H1 (cell line): ENCODE measurements at regions not wholly inside any gene's neighbourhood (a gene's known extent, or its start where the extent isn't known, plus 50 kb on each side); places are given as distances from the start of the nearest gene placed in this dataset.

ENCODE experiments used
- CTCF ChIA-PET: fragments of 300-600 bp; sonication (Branson Sonifier 250); formaldehyde crosslinking; loops from one replicate; lab custom pipeline; 2021; ENCODE audit not compliant: partially characterized antibody; lab: Charles Lee
- POLR2A ChIA-PET: fragments of 300-600 bp; sonication (Branson Sonifier 250); formaldehyde crosslinking; loops from one replicate; lab custom pipeline; 2021; ENCODE audit warnings: inconsistent platforms; ENCODE audit not compliant: partially characterized antibody; lab: Charles Lee
- DNase-seq, 2 experiments: peaks; one replicate each; pipeline versions ENCODE4 v3.0.0 to v3.0.0-alpha.2; 2010 to 2022; ENCODE audit warnings: low spot score in 2 of 2, low read depth in 1 of 2, mixed read lengths in 1 of 2
- FAIRE-seq: peaks from 2 replicates; lab custom pipeline; 2011; peaks lifted over from hg19 to GRCh38; lab: Jason Lieb, UNC
- H2AFZ ChIP-seq: 2 replicates; pipeline ENCODE4 v1.8.1; 2012; ENCODE audit warnings: low read length, inconsistent platforms
- H2AK5ac ChIP-seq: 2 replicates; pipeline ENCODE4 v1.6.1; 2013; ENCODE audit warnings: low read depth, low read length
- H2BK120ac ChIP-seq: replicated peaks from 2 replicates; pipeline ENCODE3; 2013; ENCODE audit warnings: low read depth, low read length, inconsistent platforms
- H2BK12ac ChIP-seq: 2 replicates; pipeline ENCODE4 v1.6.1; 2013; ENCODE audit warnings: low read depth, low read length
- H2BK15ac ChIP-seq: 2 replicates; pipeline ENCODE4 v1.6.1; 2013; ENCODE audit warnings: low read length
- H2BK20ac ChIP-seq: 2 replicates; pipeline ENCODE4 v1.6.1; 2013; ENCODE audit warnings: low read length
- H2BK5ac ChIP-seq: 2 replicates; pipeline ENCODE4 v1.6.1; 2013; ENCODE audit warnings: low read depth, low read length
- H3K14ac ChIP-seq: 2 replicates; pipeline ENCODE4 v1.6.1; 2013; ENCODE audit warnings: inconsistent platforms; ENCODE audit not compliant: insufficient read length
- H3K18ac ChIP-seq: 2 replicates; pipeline ENCODE4 v1.6.1; 2013; ENCODE audit warnings: low read length; ENCODE audit errors: extremely low read depth
- H3K23ac ChIP-seq: 2 replicates; pipeline ENCODE4 v1.6.1; 2013; ENCODE audit warnings: inconsistent platforms; ENCODE audit not compliant: insufficient read length
- H3K23me2 ChIP-seq: 2 replicates; pipeline ENCODE4 v1.6.1; 2013; ENCODE audit warnings: low read depth, low read length
- H3K27ac ChIP-seq: 2 replicates; pipeline ENCODE4 v1.6.1; 2011; ENCODE audit warnings: low read depth, low read length, inconsistent platforms
- H3K27me3 ChIP-seq, 4 experiments: replicated peaks in 1 of 4; 1 replicate in 1 of 4; 2 replicates in 3 of 4; pipeline versions ENCODE4 v1.6.1 to v1.8.1; 2011 to 2013; ENCODE audit warnings: low read length in 3 of 4, mild to moderate bottlenecking in 3 of 4, inconsistent platforms in 2 of 4, mixed read lengths in 2 of 4, moderate library complexity in 1 of 4; ENCODE audit not compliant: control insufficient read depth in 3 of 4, insufficient read depth in 3 of 4; ENCODE audit errors: extremely low read depth in 1 of 4
- H3K36me3 ChIP-seq, 4 experiments: 2 replicates each; pipeline versions ENCODE4 v1.6.1 to v1.8.1; 2011 to 2013; ENCODE audit warnings: mild to moderate bottlenecking in 4 of 4, low read length in 3 of 4, moderate library complexity in 2 of 4, control low read depth in 1 of 4, inconsistent platforms in 1 of 4; ENCODE audit not compliant: insufficient read depth in 4 of 4, control insufficient read depth in 2 of 4
- H3K4ac ChIP-seq: replicated peaks from 2 replicates; pipeline ENCODE3; 2013; ENCODE audit warnings: low read length, low read depth, mixed read lengths, inconsistent platforms; ENCODE audit not compliant: insufficient read length
- H3K4me1 ChIP-seq, 4 experiments: replicated peaks in 1 of 4; 1 replicate in 1 of 4; 2 replicates in 3 of 4; pipeline versions ENCODE4 v1.6.1 to v1.8.1; 2011 to 2013; ENCODE audit warnings: low read length in 3 of 4, inconsistent platforms in 2 of 4, mixed read lengths in 1 of 4; ENCODE audit not compliant: insufficient read depth in 4 of 4, control insufficient read depth in 3 of 4
- H3K4me2 ChIP-seq, 2 experiments: 2 replicates each; pipeline versions ENCODE4 v1.6.1 to v1.8.1; 2011 to 2013; ENCODE audit warnings: low read depth in 2 of 2, low read length in 2 of 2, control low read depth in 1 of 2, inconsistent platforms in 1 of 2, mild to moderate bottlenecking in 1 of 2; ENCODE audit not compliant: insufficient read depth in 1 of 2
- H3K4me3 ChIP-seq, 4 experiments: fragments of 200-600, 300-600 bp in 1 of 4; sonication (generic), shearing (Covaris generic), sonication (Bioruptor Twin) in 1 of 4; 2 replicates each; pipeline versions ENCODE4 v1.5.1 to v1.8.1; 2011 to 2016; ENCODE audit warnings: low read length in 4 of 4, low read depth in 3 of 4, control low read depth in 2 of 4, inconsistent platforms in 2 of 4, mild to moderate bottlenecking in 2 of 4, mixed read lengths in 1 of 4, moderate library complexity in 1 of 4; ENCODE audit not compliant: insufficient read depth in 2 of 4; ENCODE audit errors: extremely low read depth in 1 of 4
- H3K56ac ChIP-seq: replicated peaks from 2 replicates; pipeline ENCODE3; 2013; ENCODE audit warnings: low read depth, mild to moderate bottlenecking, mixed read lengths, low read length, inconsistent platforms; ENCODE audit not compliant: insufficient read length
- H3K79me1 ChIP-seq: 2 replicates; pipeline ENCODE4 v1.6.1; 2013; ENCODE audit warnings: low read depth, low read length, control low read depth
- H3K79me2 ChIP-seq, 2 experiments: 2 replicates each; pipeline versions ENCODE4 v1.6.1 to v1.8.1; 2012 to 2013; ENCODE audit warnings: low read length in 2 of 2, mild to moderate bottlenecking in 2 of 2, inconsistent platforms in 1 of 2; ENCODE audit not compliant: insufficient read depth in 2 of 2, control insufficient read depth in 1 of 2
- H3K9ac ChIP-seq, 4 experiments: replicated peaks in 1 of 4; 1 replicate in 1 of 4; 2 replicates in 3 of 4; pipeline versions ENCODE4 v1.6.1 to v1.8.1; 2011 to 2013; ENCODE audit warnings: low read depth in 3 of 4, low read length in 3 of 4, control low read depth in 2 of 4, mild to moderate bottlenecking in 2 of 4, moderate library complexity in 2 of 4, inconsistent platforms in 1 of 4; ENCODE audit errors: extremely low read depth in 1 of 4
- H3K9me3 ChIP-seq, 2 experiments: 2 replicates each; pipeline versions ENCODE4 v1.6.1 to v1.8.1; 2012 to 2013; ENCODE audit warnings: mild to moderate bottlenecking in 2 of 2, moderate library complexity in 2 of 2, control low read depth in 1 of 2, inconsistent platforms in 1 of 2, low read depth in 1 of 2, low read length in 1 of 2, mixed read lengths in 1 of 2; ENCODE audit not compliant: insufficient read depth in 2 of 2
- H4K20me1 ChIP-seq, 2 experiments: replicated peaks in 1 of 2; 2 replicates each; pipeline versions ENCODE3 to v1.8.1; 2011 to 2013; ENCODE audit warnings: inconsistent platforms in 2 of 2, low read length in 2 of 2, mild to moderate bottlenecking in 1 of 2; ENCODE audit not compliant: insufficient read depth in 2 of 2, control insufficient read depth in 1 of 2
- H4K5ac ChIP-seq: 2 replicates; pipeline ENCODE4 v1.6.1; 2013; ENCODE audit warnings: low read length, low read depth, mixed read lengths, inconsistent platforms; ENCODE audit not compliant: insufficient read length
- H4K8ac ChIP-seq: 2 replicates; pipeline ENCODE4 v1.8.0; 2013; ENCODE audit warnings: mild to moderate bottlenecking, moderate library complexity, low read length, inconsistent platforms; ENCODE audit not compliant: insufficient read depth; ENCODE audit errors: extremely low read depth
- H4K91ac ChIP-seq: replicated peaks from 2 replicates; pipeline ENCODE3; 2013; ENCODE audit warnings: low read length, mixed read lengths, inconsistent platforms; ENCODE audit not compliant: insufficient read length
- CBX8 ChIP-seq: fragments of 300-800, 300-1000 bp; sonication (generic); IDR thresholded peaks from 2 replicates; pipeline ENCODE4 v1.7.1; 2016; ENCODE audit warnings: low read depth, low read length, borderline replicate concordance
- CREB1 ChIP-seq: IDR thresholded peaks from 2 replicates; pipeline ENCODE4 v1.6.1; 2012; ENCODE audit warnings: inconsistent platforms
- CTBP2 ChIP-seq: IDR thresholded peaks from 2 replicates; pipeline ENCODE4 v1.7.0; 2011; ENCODE audit warnings: borderline replicate concordance, mild to moderate bottlenecking, moderate library complexity, mixed read lengths, low read length; ENCODE audit not compliant: insufficient read depth, insufficient read length
- CTCF ChIP-seq, 3 experiments: IDR thresholded peaks; 1 replicate in 2 of 3; 2 replicates in 1 of 3; pipeline versions ENCODE4 v1.5.1 to v1.6.1; 2011; ENCODE audit warnings: low read length in 3 of 3, mild to moderate bottlenecking in 3 of 3, inconsistent platforms in 2 of 3, low read depth in 1 of 3, moderate library complexity in 1 of 3; ENCODE audit not compliant: insufficient read depth in 1 of 3; ENCODE audit errors: control extremely low read depth in 1 of 3
- KDM1A ChIP-seq: fragments of 200-600, 300-600 bp; sonication (generic); IDR thresholded peaks from 2 replicates; pipeline ENCODE4 v1.7.1; 2016; ENCODE audit warnings: mild to moderate bottlenecking, low read length, borderline replicate concordance
- PHF8 ChIP-seq: fragments of 200-600 bp; sonication (generic); conservative IDR thresholded peaks from 2 replicates; pipeline ENCODE4 v1.7.1; 2012; ENCODE audit warnings: low read depth, mild to moderate bottlenecking, inconsistent platforms, low read length, moderate library complexity
- POLR2AphosphoS5 ChIP-seq: IDR thresholded peaks from 2 replicates; pipeline ENCODE4 v1.6.1; 2011; ENCODE audit warnings: low read depth, low read length
- RFX5 ChIP-seq: IDR thresholded peaks from 2 replicates; pipeline ENCODE4 v1.6.1; 2011; ENCODE audit warnings: low read depth, low read length, improper control_type of control experiment, borderline replicate concordance
- RNF2 ChIP-seq: fragments of 200-900, 300-1000 bp; sonication (generic); IDR thresholded peaks from 2 replicates; pipeline ENCODE4 v1.7.1; 2016; ENCODE audit warnings: borderline replicate concordance, low read depth, mild to moderate bottlenecking, antibody characterized with exemption, low read length; ENCODE audit not compliant: poor library complexity, severe bottlenecking; ENCODE audit errors: missing control alignments
- SIRT6 ChIP-seq: IDR thresholded peaks from one replicate; pipeline ENCODE4 v1.7.1; 2012; ENCODE audit warnings: low read length, inconsistent platforms
- SRF ChIP-seq: IDR thresholded peaks from 2 replicates; pipeline ENCODE4 v1.6.1; 2011; ENCODE audit warnings: mild to moderate bottlenecking, low read depth, low read length, moderate library complexity
- TAF1 ChIP-seq: IDR thresholded peaks from 2 replicates; pipeline ENCODE4 v1.6.1; 2011; ENCODE audit warnings: mild to moderate bottlenecking, low read depth, low read length
- TBP ChIP-seq: IDR thresholded peaks from 2 replicates; pipeline ENCODE4 v1.6.1; 2011; ENCODE audit warnings: low read depth, low read length, improper control_type of control experiment
- WGBS, 2 experiments: shearing (Covaris generic) in 1 of 2; methylation state at CpG; one replicate each; pipeline versions ENCODE4 v1.1.6 to v1.1.7; 2013 to 2015; ENCODE audit warnings: low lambda C conversion rate in 2 of 2, mixed read lengths in 2 of 2, inconsistent platforms in 1 of 2, low coverage in 1 of 2, missing lambda C conversion rate in 1 of 2; ENCODE audit not compliant: insufficient replicate concordance in 2 of 2, insufficient coverage in 1 of 2, insufficient read length in 1 of 2; ENCODE audit errors: extremely low coverage in 1 of 2, missing lambda C conversion rate in 1 of 2; 5-methylcytosine and 5-hydroxymethylcytosine counted together

- H3K4me1 ChIP-seq, result no peaks in the 10 kb centered on the region
- H2BK20ac ChIP-seq, result no peak overlapping the region
- H2BK12ac ChIP-seq, result no peak overlapping the region
- POLR2A ChIA-PET, result no interaction called here
- H4K20me1 ChIP-seq, result no peaks in the 10 kb centered on the region
- H4K5ac ChIP-seq, result no peak overlapping the region
- H2AFZ ChIP-seq, result no peak overlapping the region
- no peaks in the 10 kb centered on the region for H3K23me2 ChIP-seq
- no peaks in the 10 kb centered on the region for H3K27me3 ChIP-seq
- no peak for DNase-seq
- H3K9me3 ChIP-seq, result peaks cover 2 to 10% of the 10 kb centered on the region in 2 experiments; a peak in 2 of 4 replicates
- no peak overlapping the region for H3K4me2 ChIP-seq
- no peak for TF ChIP-seq CBX8
- TF ChIP-seq TAF1, result no peak
- TF ChIP-seq RNF2, result no peak
- TF ChIP-seq TBP, result no peak
- no peak for TF ChIP-seq PHF8
- TF ChIP-seq KDM1A, result no peak
- no peak for TF ChIP-seq SIRT6
- TF ChIP-seq RFX5, result no peak
- no peak for TF ChIP-seq POLR2AphosphoS5
- TF ChIP-seq CTBP2, result no peak
- no peak for TF ChIP-seq CTCF (IDR thresholded peaks at IDR 0.05; ENCODE audit: control extremely low read depth in 1 of 3, insufficient read depth in 1 of 3, low read depth in 1 of 3, low read length in 3 of 3)
- TF ChIP-seq SRF, result no peak
- TF ChIP-seq CREB1, result no peak
- TF ChIP-seq, all 59 proteins: peak for 0
- CTCF ChIA-PET, result no interaction called here
- Histone ChIP-seq H2BK120ac (no peak overlapping the region), H3K18ac (no peak overlapping the region), H4K8ac (no peak overlapping the region), H3K4me3 (no peak overlapping the region), H4K91ac (no peak overlapping the region), H3K36me3 (no peaks in the 10 kb centered on the region), H3K23ac (no peak overlapping the region), H3K14ac (no peak overlapping the region), H2BK15ac (no peak overlapping the region), H2BK5ac (no peak overlapping the region), H3K79me1 (no peaks in the 10 kb centered on the region), H3K27ac (no peak overlapping the region), H2AK5ac (no peak overlapping the region), H3K9ac (no peak overlapping the region), H3K4ac (no peak overlapping the region), H3K56ac (no peak overlapping the region), H3K79me2 (no peaks in the 10 kb centered on the region)
- 90% methylated on average over 1 of the region's 1 CpG; no CpG with 5 or more reads in 1 of the 2 experiments for WGBS, 2 experiments
- FAIRE-seq, result no peak
Measured at GRCh38 chr12:90183201-90183600, 474.6 kb upstream of the ATP2B1 start.
